ENCODE measurements at regions not wholly inside any gene's neighbourhood (a gene's known extent, or its start where the extent isn't known, plus 50 kb on each side); places are given as distances from the start of the nearest gene placed in this dataset.
"Not testable (repeated sequence)": the region's sequence is repeated elsewhere in the genome, so short reads cannot be mapped to it uniquely, and the experiment has no call there.

DNA sequence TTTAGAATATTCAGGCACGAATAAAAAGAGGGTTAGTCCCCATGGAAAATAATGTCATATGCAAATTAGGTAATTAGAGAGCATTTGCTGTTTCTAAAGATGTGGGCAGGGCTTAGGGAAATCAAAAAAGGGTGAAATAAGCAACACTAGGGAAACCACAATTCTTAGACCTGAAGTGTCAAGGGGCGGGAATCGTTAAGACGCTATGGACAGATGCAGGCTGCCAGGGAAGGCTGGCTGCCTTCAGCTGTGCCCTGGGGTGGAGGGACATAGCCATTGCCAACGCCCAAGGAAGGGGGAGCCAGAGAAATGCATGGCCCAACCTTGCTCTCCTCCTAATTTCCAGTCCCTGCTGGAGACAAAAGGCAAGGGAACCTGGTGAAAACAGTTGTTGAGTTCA, 141.7 kb upstream of the PROK2 start:
- DNase-seq, result no peak

DNA sequence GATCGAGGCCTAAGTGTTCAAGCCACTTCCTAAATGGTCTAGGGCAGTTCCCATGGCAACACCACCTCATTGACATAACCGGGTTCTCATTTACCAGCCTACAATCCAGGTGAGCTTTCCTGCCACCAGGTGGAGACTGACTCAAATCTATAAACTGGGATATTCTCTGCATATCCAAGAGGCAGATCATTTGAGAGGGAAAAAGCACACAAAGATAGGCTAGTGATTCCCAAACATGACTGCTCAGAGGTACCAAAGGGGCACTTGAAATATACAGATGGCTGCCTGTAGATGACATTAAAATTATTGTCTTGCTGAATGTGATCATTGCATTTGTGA, 141.3 kb upstream of the PROK2 start:
- DNase-seq, result no peak

DNA sequence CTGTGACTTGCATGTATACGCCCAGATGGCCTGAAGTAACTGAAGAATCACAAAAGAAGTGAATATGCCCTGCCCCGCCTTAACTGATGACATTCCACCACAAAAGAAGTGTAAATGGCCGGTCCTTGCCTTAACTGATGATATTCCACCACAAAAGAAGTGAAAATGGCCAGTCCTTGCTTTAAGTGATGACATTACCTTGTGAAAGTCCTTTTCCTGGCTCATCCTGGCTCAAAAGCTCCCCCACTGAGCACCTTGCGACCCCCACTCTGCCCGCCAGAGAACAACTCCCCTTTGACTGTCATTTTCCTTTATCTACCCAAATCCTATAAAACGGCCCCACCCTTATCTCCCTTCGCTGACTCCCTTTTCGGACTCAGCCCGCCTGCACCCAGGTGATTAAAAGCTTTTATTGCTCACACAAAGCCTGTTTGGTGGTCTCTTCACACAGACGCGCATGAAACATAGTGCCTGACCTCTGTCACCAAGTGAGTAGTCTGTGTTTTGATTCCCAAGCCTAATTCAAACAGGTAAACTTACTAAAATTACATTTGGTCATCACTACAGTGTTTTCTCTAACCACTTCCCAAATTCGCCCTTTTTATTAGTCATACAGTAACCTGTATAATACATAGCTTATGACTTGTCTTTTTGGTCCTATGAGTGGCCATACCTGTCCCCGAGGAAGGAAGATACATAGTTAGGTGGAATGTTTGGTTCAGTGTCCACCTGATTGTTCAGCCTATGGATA, 140.7 kb upstream of the PROK2 start:
- not testable (repeated sequence) for DNase-seq

DNA sequence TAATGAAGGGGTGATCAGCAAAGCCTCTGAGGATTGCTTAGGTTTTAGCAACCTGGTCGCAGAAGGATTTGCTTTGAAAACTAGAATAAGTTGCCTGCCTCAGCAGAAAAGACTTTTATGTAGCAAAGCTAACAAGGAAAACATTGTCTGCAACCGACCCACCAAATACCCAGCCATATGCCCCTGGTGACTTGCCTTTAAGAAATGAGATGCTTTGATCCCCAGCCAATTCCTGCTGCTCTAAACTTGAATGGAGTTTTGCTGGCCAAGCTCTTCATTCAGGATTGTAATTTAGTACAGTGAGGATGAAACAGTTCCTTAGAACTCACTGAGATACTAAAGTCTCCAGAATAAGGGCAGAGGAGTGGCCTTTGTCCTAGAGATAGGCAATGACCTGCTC, 139.8 kb upstream of the PROK2 start:
- DNase-seq, result no peak

DNA sequence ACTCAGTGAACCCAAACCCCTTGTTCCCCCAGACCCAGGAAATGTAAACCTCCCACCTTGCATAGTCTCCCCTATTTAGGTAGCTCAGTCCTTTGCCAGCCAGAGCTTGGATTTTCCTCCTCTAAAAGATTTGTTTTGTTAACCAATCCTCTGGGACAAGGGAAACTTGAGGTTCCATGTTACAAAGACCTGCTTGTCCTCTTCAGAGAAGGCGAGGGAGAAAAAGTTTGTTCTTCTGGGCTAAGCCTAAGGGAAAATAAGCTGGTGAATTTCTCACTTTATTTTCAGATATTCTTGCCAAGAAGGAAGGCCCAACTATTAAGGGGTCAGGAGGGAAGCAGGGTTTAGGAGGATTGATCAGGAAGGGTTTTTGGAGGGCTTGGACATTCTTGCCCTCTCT, 136.1 kb upstream of the PROK2 start:
- DNase-seq, result no peak

DNA sequence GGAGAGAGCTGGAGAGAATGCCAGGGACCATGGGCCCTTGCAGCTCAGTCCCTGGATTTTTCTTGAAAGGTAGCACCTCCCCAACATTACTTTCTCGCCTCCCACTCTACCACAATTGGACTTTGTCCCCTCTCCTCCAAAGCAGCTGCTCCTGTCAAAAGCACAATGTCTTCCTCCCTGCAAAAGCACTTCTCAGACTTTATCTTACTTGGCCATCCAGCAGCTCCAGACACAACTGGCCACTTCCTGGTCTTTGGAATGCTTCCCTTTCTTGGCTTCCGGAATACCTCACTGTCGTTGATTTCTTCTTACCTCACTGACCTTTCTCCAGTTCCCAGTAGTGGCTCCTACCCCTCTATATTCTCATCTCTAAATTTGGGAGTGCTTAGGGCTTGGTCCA, 134.6 kb upstream of the PROK2 start:
- DNase-seq, result no peak

DNA sequence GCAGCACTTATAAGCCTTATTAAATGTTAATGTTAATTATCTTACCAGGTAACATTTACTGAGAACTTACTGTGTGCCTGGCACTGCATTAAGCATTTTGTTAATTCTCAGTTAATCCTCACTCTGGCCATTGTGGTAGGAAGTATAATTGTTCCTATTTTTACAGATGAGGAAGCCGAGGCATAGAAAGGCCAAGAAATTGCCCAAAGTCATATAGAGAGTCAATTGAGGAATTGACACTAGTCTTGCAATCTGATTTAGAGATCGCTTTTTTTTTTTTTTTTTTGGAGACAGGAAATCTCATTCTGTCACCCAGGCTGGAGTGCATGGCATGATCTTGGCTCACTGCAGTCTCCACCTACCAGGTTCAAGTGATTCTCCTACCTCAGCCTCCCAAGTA, 132.6 kb upstream of the PROK2 start:
- DNase-seq, result no peak

DNA sequence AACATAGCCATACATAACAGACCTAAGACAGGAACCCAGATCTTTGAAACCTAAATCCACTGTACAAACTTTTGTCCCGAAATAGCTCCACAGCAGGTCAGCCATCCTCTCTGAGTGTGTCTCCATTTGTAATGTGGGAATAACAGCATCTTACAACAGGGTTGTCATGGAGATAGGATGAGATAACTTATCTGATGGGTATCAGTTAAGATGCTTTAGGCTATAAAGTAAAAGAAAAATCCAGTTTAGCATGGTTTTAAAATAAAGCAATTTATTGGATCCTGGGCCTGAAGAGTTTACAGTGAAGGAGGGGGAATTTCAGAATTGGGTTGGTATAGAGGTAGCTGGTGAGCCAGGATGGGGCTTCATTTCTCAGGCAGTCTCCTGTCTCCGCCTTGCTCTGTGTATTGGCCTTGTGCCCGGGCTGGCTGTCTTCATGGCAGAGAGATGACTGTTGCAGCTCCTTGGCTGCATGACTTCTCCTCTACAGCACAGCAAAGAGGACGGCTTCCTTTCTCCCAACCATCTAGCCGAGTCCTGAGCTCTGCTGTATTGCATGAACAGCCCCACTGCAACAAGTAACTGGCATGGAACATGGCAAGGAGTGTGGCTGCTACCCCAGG, 131.9 kb upstream of the PROK2 start:
- no peak for DNase-seq

DNA sequence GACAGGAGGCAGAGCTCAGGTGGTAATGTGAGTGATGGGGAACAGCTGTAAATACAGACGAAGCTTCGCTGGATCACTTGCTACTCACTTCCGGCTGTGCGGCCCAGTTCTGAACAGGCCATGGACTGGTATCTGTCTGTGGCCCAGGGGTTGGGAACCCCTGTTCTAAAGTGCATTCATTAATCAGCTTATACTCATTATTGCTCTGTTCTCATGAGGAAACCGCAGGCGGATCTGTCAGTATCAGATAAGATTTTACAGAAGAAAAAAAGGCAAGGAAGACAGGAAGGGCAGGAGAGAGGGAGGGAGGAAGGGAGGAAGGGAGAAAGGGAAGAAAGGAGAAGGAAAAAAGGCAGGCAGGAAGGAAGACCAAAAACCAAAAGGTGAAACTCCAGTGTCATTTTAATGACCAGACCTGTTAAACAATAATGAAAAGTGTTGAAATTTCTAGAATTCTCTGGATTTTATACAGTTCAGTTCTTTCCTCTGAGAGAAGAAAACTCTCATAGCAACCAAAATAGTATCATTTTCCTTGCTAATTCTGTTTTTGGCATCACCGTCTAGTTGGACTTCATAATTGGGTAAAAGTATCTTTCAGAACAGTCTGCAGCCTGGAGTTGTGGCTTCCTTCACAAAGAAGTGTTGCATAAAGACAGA, 128.0 kb upstream of the PROK2 start:
- no peak for DNase-seq

DNA sequence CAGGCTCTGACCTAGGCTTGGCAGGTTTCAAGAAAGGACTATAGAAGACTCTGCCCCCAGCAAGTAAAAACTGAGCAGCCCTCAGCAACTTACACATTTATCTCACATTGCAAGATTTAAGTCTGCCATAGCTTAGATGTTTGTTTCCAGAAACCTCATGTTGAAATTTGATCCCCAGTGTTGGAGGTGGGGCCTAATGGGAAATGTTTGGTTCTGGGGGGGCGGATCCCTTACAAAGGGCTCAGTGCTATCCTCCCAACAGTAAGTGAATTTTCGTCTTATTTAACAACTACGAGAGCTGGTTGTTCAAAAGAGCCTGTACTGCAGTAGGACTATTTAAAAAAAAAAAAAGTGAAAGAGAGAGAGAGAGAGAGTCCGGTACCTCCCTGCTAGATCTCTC, 125.2 kb upstream of the PROK2 start:
- no peak for DNase-seq

DNA sequence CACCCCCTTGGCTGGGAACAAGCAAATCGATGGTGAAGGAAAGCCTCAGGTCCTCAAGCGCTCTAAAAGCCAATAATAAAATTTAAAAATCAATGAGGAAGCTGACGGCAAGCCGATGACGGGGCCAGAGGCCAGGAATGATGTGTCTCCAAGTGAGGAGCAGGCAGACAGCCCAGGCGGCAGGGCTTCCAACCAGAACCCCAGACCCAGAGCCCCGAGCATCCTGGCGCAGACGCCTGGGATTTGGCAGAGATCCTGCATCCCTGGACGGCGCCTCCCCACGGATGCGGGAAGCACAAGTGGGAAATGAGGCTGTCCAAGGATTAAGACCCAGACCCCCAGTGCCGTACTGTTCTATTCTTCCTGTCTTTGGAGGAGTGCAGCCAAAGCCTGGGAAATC, 123.0 kb upstream of the PROK2 start:
- no peak for DNase-seq

DNA sequence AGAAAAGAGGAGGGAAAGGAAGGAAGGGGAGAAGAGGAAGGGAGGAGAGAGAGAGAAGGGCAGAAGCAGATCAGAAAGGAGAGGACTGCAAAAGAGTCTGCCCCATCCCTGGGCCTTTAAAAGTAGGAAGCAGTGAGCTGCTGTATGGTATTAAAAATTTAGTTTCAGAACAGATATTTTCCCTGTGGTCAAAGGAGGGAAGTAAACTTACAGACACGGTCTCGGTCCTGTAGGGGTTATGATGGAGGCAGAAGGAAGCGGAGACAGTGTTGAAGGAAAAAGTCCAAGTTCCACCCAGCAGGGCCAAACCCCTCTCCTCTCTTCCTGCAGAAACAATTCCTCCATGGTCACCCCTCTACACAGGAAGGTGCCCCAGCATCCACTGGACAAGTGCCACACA, 122.0 kb upstream of the PROK2 start:
- DNase-seq, result no peak

DNA sequence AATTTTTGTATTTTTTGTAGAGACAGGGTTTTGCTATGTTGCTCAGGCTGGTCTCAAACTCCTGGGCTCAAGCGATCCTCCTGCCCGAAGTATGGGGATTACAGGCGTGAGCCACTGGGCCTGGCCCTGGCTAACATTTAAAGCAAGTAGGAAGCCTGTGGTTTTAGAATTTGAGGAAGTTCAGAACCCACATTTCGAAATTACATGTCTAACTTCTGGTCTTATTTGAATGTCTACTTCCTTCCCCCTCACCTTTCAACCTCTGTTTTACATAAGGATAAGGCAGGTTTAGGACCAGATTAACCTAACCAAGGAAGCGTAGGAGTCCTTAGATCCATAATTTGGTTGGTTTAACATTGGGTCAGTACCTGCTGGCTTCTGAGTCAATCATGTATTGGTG, 120.5 kb upstream of the PROK2 start:
- DNase-seq, result no peak

DNA sequence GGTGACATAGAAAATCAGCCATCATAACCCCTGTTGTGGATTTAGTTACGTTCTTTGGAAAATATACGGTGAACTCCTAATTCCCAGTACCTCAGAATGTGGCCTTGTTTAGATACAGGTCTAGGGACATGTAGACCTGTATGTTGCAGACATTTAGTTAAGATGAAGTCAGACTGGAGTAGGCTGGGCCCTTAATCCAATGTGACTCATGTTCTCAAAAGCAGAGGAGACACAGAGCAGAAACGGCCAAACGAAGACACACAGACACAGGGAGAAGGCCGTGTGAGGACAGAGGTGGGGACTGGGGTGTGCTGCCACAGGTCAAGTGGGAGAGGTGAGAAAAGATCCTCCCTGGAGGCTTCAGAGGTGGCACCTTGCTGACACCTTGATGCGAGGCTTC, 119.0 kb upstream of the PROK2 start:
- DNase-seq, result no peak

DNA sequence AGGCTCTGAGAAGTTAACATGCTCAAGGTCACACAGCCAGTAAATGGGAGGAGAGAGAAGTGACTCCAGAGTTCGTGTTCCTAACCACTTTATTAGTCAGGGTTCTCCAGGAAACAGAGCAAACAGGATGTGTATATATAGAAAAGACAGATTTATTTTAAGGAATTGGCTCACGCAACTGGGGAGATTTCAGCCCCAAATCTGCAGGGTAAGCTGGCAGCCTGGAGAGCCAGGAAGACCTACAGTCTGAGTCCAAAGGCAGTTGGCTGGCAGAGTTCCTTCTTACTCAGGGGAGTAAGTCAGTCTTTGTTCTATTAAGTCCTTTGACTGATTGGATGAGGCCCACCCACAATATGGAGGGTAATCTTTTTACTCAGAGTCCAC, 118.2 kb upstream of the PROK2 start:
- no peak for DNase-seq

DNA sequence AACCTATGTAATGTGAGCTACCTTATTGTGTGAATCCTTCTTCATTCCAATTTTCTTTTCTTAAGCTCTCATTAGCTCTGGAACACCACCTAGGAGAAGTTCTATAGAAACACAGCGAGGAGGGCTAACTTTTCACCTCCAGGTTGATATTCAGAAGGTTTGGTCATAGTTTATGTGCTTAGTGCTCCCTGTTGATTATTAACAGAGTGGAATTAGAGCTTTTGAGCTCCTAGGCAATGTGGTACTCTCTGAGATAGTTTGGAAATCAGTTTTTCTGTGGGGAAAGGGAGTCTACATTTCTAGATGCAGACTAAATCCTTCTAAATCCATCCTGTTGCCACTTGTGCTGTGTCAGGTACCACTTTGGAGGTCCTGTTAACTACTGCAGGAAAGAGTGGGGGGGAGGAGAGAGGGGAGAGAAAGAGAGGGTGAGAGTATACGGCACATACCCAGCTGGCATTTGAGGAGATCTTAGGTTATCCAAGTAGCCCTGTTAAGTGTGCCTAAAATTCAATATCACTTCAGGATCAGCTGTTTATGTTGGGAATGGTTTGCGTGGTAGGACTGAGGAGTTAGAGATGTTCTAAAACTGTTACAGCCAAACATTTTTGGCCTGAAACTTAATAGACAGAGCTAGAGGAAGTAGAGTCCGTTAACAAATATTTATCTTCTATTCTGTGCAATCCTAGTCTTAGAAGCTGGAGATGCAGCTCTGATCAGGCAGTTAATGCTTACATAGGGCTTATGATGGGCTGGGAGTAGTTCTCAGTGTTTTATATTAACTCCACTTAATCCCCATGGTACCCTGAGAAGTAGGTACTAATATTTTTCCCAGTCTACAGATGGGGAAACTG, 117.5 kb upstream of the PROK2 start:
- no peak for DNase-seq

DNA sequence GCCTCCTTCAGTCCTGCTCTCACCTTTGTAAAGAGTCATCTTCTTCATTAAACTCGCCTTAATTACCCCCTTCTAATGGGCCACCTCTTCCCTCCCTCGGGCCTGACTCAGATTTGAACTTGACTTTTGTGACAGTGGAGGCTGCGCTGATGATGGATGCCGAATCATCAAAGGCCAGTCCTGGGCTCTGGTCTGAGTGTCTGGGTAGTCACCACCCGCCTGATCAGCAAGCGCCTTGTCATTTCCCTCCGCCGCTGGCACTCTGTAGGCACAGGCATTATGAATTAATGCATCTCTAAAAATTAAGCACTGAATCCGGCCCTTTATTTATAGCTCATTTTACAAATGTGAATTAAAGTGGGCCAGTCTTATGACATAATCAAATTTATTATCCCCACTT, 116.7 kb upstream of the PROK2 start:
- no peak for DNase-seq

DNA sequence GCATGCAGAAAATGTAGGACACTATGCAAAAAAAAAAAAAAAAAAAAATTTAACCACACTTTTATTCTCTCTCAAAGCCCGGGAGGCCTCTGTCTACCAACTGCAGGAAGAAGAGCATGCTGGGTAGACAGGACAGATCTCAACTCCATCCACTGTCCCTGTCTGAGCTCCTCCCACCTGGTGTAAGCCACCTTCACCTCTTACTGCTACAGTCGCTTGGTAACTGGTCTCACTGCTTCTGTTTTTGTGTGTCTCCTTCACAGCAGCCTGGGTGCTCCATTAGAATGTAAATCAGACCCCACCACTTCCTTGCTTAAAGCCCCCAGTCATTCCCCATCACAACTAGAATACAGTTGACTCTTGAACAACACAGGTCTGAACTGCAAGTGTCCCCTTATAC, 115.1 kb upstream of the PROK2 start:
- no peak for DNase-seq

DNA sequence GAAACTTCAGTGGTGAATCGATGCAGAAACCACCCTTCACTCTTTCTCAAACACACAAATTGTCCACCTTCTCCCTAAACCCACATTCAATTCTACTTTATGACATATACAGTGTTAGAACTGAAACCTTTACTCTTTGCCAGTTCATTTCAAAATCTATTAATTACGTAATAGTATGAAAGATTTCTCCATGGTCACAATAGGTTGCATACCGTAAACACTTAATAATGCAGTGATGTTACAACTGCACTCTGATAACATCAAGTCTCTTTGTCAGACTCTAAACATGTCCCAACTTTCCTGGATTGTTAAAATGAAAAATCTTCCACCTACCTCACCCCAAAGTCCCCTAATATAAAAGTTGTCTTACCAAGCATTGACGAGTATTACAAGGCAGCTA, 111.8 kb upstream of the PROK2 start:
- no peak for DNase-seq

DNA sequence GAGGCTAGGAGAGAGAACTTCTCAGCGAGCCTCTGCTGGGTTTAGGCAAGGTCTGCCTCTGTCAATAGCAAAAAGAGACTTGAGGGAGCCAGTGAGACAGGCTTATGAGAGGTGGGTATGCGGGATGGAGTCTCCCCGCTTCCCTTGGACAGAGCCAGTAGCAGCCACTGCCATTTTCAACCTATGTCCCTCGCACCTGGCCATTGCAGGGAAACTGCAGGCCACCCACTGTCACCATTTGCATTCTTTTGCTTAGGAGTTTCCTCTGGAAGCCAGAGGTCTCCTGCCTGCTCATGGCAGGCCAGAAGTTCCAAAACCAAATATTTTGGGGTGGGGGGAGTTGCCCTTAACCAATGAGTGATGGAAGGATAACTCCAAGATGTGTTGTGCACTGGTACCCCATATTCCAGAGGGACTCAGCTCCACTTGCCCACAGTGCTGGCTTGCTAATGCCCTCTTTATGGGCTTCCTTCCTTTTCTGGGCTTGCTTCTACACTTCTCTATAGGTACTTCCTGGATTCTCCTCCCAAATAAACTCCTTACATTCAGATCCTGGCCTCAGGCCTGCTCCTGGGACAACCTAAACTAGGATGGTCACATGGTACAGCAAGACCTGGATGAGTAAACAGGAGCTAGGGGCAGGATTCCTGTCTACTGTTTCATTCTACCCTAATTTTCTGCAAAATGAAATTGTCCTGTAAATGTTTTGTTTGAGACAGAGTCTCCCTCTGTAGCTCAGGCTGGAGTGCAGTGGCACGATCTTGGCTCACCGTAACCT, 108.9 kb upstream of the PROK2 start:
- no peak for DNase-seq

DNA sequence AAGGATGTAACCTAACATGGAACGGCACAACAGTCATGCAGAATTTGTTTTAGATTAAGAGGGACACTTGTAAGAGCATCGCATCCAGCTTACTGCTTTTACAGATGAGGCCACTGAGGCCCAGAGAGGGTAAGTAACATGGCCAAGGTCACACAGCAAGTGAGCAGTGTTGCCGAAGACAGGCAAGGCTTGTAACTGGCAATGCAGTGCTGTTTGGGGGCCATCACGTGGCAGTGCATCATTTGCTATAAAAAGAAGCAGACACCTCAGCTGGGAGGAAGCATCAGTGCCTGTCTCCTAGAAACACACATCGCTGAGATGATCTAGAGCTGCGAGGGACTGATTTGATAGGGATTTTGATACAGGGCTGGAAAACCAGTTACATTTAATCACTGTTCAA, 108.2 kb upstream of the PROK2 start:
- no peak for DNase-seq

DNA sequence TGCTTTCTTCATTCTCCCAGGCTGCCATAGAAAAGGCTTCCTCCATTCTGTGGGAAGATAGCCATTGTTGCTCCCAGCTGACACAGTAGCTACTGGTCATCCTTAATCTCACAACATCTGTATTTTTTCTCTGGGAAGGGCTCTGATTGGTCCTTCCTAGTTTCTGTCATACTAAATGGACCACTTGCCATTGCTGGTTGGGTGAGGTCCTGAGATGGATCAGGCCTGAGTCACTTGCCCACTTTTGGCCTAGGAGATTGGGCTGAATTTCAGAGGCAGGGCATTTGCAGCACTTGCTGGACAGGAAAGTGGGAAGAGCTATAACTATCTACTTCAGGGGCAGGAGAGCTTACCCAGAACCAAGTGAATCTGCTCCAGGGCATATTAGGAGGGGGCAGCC, 106.5 kb upstream of the PROK2 start:
- no peak for DNase-seq

DNA sequence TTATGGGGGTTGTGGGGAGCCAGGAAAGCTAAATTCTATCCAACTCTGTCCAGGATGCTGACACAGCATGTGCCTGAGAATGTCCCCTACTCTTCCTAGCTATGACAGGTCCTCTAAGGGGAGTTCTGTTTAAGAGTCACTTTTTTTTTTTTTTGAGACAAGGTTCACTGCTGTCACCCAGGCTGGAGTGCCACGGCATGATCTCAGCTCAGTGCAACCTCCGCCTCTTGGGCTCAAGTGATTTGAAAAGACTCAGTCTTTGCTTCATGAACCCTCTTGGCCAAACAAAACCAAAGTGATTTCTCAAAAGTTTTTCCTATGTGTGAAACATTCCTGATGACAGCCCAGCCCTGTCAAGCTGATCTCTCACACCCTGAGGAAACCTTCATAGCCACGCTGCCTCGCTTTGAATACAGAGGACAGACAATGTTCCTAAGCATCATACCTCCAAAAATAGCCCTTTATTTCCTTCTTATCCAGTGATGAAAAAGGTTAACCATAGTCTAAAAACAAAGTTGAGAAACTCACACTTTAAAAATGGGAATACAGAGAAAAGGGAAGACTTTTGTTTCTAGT, 105.5 kb upstream of the PROK2 start:
- DNase-seq, result no peak

All from CD4-positive, alpha-beta T cell treated with Interleukin-4 for 4 hours (primary cell).